ENCODE measurements at regions not wholly inside any gene's neighbourhood (a gene's known extent, or its start where the extent isn't known, plus 50 kb on each side); places are given as distances from the start of the nearest gene placed in this dataset.
A peak's percentile ranks its signal among the peaks of the same experiment; 100 is the strongest.

DNA sequence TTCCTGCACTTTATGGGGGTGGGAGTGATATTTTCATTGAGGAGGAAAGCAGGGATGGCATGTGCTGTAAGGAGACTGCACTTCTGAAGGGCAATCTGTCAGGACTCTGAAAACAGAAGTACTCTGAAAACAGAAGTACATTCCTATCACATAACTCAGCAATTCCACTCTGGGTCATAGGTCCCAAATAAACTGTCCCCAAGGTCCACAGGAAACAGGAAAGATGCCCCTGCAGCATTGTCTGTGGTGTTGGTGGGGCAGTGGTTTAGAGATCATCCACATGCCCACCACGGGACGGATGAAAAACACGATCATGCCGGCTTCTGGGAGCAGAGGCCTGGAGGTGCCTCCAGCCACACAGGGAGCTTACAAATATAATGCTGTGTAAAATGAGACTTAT, 150.3 kb downstream of the OTOR start:
- peak; percentile 12 for DNase-seq
- in situ Hi-C loops (cut with HindIII; ENCODE audit: low pct_ligation_motif_present, low sequenced_read_pairs): no loop called here
- no peak overlapping the region for H3K4me3 ChIP-seq (ENCODE audit: low read depth, low read length)
- H3K27ac ChIP-seq: no peak overlapping the region
- no peaks in the 10 kb centered on the region for H3K27me3 ChIP-seq (replicated peaks)
- TF ChIP-seq, protein P1, sequence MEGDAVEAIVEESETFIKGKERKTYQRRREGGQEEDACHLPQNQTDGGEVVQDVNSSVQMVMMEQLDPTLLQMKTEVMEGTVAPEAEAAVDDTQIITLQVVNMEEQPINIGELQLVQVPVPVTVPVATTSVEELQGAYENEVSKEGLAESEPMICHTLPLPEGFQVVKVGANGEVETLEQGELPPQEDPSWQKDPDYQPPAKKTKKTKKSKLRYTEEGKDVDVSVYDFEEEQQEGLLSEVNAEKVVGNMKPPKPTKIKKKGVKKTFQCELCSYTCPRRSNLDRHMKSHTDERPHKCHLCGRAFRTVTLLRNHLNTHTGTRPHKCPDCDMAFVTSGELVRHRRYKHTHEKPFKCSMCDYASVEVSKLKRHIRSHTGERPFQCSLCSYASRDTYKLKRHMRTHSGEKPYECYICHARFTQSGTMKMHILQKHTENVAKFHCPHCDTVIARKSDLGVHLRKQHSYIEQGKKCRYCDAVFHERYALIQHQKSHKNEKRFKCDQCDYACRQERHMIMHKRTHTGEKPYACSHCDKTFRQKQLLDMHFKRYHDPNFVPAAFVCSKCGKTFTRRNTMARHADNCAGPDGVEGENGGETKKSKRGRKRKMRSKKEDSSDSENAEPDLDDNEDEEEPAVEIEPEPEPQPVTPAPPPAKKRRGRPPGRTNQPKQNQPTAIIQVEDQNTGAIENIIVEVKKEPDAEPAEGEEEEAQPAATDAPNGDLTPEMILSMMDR (IDR thresholded peaks at IDR 0.05; ENCODE audit: low read depth, low read length, missing control alignments): no peak
- no peaks in the 10 kb centered on the region for H3K36me3 ChIP-seq (replicated peaks)

DNA sequence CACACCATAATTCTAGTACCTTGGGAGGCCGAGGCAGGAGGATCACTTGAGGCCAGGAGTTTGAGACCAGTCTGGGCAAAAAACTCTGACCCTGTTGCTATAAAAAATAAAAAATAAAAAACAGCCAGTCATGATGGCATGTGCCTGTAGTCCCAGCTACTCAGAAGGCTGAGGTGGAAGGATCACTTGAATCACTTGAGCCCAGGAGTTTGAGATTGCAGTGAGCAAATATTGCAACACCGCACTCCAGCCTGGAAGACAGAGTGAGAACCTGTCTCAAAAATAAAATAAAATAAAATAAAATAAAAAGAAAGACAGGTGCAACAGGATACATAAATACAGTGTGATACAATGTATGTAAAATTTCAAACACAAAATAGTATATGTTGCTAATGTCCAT, 154.5 kb downstream of the OTOR start:
- Histone ChIP-seq H3K27ac (no peak overlapping the region), H3K4me3 (ENCODE audit: low read depth, low read length) (no peak overlapping the region), H3K27me3 (replicated peaks) (no peaks in the 10 kb centered on the region), H3K36me3 (replicated peaks) (no peaks in the 10 kb centered on the region)
- TF ChIP-seq, protein P1 (IDR thresholded peaks at IDR 0.05; ENCODE audit: low read depth, low read length, missing control alignments): no peak
- DNase-seq: no peak
- in situ Hi-C loops (cut with HindIII; ENCODE audit: low pct_ligation_motif_present, low sequenced_read_pairs): no loop called here

DNA sequence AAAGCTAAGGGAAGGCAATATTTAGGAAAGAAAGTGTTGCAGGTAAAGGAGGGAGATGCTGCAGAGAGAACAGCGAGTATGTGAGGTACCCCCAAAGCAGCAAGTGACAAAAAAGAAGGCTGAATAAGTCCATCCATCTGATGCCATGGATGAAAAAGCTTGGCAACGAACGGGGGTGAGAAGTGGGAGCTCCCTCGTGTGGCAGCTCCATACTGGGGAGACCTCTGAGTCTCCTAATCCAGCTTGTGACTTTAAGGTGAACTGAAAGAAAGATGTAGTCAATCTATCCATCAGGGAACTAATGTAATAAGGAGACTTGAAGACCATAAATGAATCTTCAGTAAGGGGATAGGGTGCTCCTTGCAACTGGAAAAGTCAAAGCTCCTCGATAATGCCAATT, 156.6 kb downstream of the OTOR start:
- Histone ChIP-seq H3K27ac (no peak overlapping the region), H3K36me3 (replicated peaks) (no peaks in the 10 kb centered on the region), H3K4me3 (ENCODE audit: low read depth, low read length) (no peak overlapping the region), H3K27me3 (replicated peaks) (no peaks in the 10 kb centered on the region)
- DNase-seq: no peak
- TF ChIP-seq, protein P1 (IDR thresholded peaks at IDR 0.05; ENCODE audit: low read depth, low read length, missing control alignments): peak; percentile 32
- in situ Hi-C loops (cut with HindIII; ENCODE audit: low pct_ligation_motif_present, low sequenced_read_pairs): no loop called here

DNA sequence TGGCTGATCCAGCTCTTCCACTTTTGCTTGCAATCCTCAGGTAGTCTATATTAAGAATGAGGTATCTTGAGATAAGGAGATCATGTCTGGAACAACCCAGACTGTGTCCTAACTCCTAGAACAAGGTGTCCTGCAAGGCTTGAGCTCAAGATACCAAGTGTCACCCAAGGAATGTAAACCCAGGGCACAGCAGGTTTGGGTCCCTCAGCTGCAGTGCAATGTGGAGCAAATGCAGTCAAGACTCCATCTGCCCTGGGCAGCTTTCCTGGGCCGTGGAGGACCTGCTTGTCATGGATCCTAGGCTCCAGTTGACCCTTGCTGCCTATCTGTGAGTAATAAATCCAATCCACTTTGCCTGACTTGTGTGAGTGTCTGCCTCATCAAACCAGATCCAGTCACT, 166.1 kb downstream of the OTOR start:
- TF ChIP-seq, protein P1 (IDR thresholded peaks at IDR 0.05; ENCODE audit: low read depth, low read length, missing control alignments): no peak
- no peaks in the 10 kb centered on the region for H3K36me3 ChIP-seq (replicated peaks)
- in situ Hi-C loops (cut with HindIII; ENCODE audit: low pct_ligation_motif_present, low sequenced_read_pairs): no loop called here
- no peaks in the 10 kb centered on the region for H3K27me3 ChIP-seq (replicated peaks)
- no peak overlapping the region for H3K4me3 ChIP-seq (ENCODE audit: low read depth, low read length)
- DNase-seq: no peak
- no peak overlapping the region for H3K27ac ChIP-seq

DNA sequence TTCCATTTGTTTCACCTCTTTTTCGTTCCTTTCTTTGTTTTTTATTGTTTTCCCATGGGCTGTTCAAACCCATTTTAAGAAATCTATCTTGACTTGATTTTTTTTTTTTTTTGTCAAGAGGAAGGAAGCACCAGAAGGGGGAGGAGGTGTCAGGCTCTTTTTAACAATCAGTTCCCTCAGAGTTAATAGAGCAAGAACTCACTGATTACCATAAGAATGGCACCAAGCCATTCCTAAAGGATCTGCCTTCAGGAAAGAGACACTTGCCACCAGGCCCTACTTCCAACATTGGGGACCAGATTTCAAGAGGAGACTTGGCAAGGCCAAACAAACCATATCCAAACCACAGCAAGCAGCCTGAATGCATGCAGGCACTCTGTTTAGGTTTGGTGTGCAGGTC, 168.0 kb downstream of the OTOR start:
- in situ Hi-C loops (cut with HindIII; ENCODE audit: low pct_ligation_motif_present, low sequenced_read_pairs): no loop called here
- DNase-seq: no peak
- Histone ChIP-seq H3K27ac (no peak overlapping the region), H3K27me3 (replicated peaks) (no peaks in the 10 kb centered on the region), H3K4me3 (ENCODE audit: low read depth, low read length) (no peak overlapping the region), H3K36me3 (replicated peaks) (no peaks in the 10 kb centered on the region)
- TF ChIP-seq, protein P1 (IDR thresholded peaks at IDR 0.05; ENCODE audit: low read depth, low read length, missing control alignments): no peak

DNA sequence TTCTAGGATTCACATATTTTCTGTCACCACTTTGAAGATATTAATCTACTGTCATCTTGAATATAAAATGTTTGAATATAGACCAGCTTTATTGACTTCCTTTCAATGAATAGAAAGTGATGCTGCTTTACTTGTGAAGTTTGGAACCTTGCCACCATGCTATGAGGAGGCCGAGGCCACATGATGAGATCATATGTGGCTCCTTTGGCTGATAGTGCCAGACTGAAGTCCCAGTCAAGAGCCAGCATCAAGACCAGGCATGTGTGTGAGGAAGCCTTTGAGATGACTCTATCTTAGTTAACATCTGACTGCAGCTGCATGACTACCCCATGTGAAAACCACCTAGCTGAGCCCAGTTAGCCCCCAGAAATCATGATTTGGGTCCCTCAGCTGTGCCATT, 169.5 kb downstream of the OTOR start:
- TF ChIP-seq, protein P1 (IDR thresholded peaks at IDR 0.05; ENCODE audit: low read depth, low read length, missing control alignments): no peak
- Histone ChIP-seq H3K4me3 (ENCODE audit: low read depth, low read length) (no peak overlapping the region), H3K36me3 (replicated peaks) (no peaks in the 10 kb centered on the region), H3K27me3 (replicated peaks) (no peaks in the 10 kb centered on the region), H3K27ac (no peak overlapping the region)
- no peak for DNase-seq
- in situ Hi-C loops (cut with HindIII; ENCODE audit: low pct_ligation_motif_present, low sequenced_read_pairs): no loop called here

Data from brain microvascular endothelial cell (primary cell).